ENCODE measurements at regions not wholly inside any gene's neighbourhood (a gene's known extent, or its start where the extent isn't known, plus 50 kb on each side); places are given as distances from the start of the nearest gene placed in this dataset.

- TF ChIP-seq CTCF (IDR thresholded peaks at IDR 0.05; ENCODE audit: borderline replicate concordance, extremely low read depth, low read length, poor library complexity, severe bottlenecking) (no peak), EZH2 (IDR thresholded peaks at IDR 0.05; ENCODE audit: borderline replicate concordance, low read depth, low read length, severe bottlenecking) (no peak)
Observed at GRCh38 chr3:152205097-152205593, 63.6 kb upstream of the MBNL1 start.

Data from DND-41 (cell line).